ENCODE measurements at regions not wholly inside any gene's neighbourhood (a gene's known extent, or its start where the extent isn't known, plus 50 kb on each side); places are given as distances from the start of the nearest gene placed in this dataset.

- no peaks in the 10 kb centered on the region for H3K36me3 Mint-ChIP-seq (ENCODE audit: insufficient read depth in 2 of 2)
- H3K4me1 Mint-ChIP-seq (ENCODE audit: low read depth), result no peaks in the 10 kb centered on the region
- no peak for ATAC-seq (replicated peaks in 1 of 2)
- H3K27ac Mint-ChIP-seq, result no peak overlapping the region
- H3K27me3 Mint-ChIP-seq (ENCODE audit: low read depth), result peaks cover 5% of the 10 kb centered on the region
- no peak overlapping the region for H3K4me3 Mint-ChIP-seq
- no peak for DNase-seq
- H3K9me3 Mint-ChIP-seq, result no peaks in the 10 kb centered on the region
Observed at GRCh38 chr6:1075444-1075843, 236.5 kb upstream of the FOXQ1 start.

- H3K36me3 Mint-ChIP-seq (ENCODE audit: insufficient read depth in 2 of 2), result no peaks in the 10 kb centered on the region
- H3K27me3 Mint-ChIP-seq (ENCODE audit: low read depth), result peaks cover 9% of the 10 kb centered on the region
- no peak for ATAC-seq (replicated peaks in 1 of 2)
- no peaks in the 10 kb centered on the region for H3K9me3 Mint-ChIP-seq
- DNase-seq, result no peak
- H3K4me1 Mint-ChIP-seq (ENCODE audit: low read depth), result no peaks in the 10 kb centered on the region
- no peak overlapping the region for H3K27ac Mint-ChIP-seq
- H3K4me3 Mint-ChIP-seq, result no peak overlapping the region
Observed at GRCh38 chr6:1070085-1070521, 241.8 kb upstream of the FOXQ1 start.

- H3K9me3 Mint-ChIP-seq, result no peaks in the 10 kb centered on the region
- no peak overlapping the region for H3K4me3 Mint-ChIP-seq
- H3K27me3 Mint-ChIP-seq (ENCODE audit: low read depth), result peaks cover 19% of the 10 kb centered on the region
- no peak for DNase-seq
- H3K4me1 Mint-ChIP-seq (ENCODE audit: low read depth), result no peaks in the 10 kb centered on the region
- ATAC-seq (replicated peaks in 1 of 2), result no peak
- H3K27ac Mint-ChIP-seq, result no peak overlapping the region
- H3K36me3 Mint-ChIP-seq (ENCODE audit: insufficient read depth in 2 of 2), result no peaks in the 10 kb centered on the region
Observed at GRCh38 chr6:1068905-1069304, 243.0 kb upstream of the FOXQ1 start.

- Mint-ChIP-seq H3K36me3 (ENCODE audit: insufficient read depth in 2 of 2) (no peaks in the 10 kb centered on the region), H3K27me3 (ENCODE audit: low read depth) (peaks cover 19% of the 10 kb centered on the region), H3K4me3 (no peak overlapping the region), H3K4me1 (ENCODE audit: low read depth) (no peaks in the 10 kb centered on the region), H3K27ac (no peak overlapping the region), H3K9me3 (no peaks in the 10 kb centered on the region)
- ATAC-seq (replicated peaks in 1 of 2), result no peak
- DNase-seq, result no peak
Observed at GRCh38 chr6:1068068-1068467, 243.8 kb upstream of the FOXQ1 start.

- ATAC-seq (replicated peaks in 1 of 2) (no peak), DNase-seq (no peak)
- H3K4me3 Mint-ChIP-seq, result no peak overlapping the region
- peaks cover 20% of the 10 kb centered on the region for H3K27me3 Mint-ChIP-seq (ENCODE audit: low read depth)
- H3K36me3 Mint-ChIP-seq (ENCODE audit: insufficient read depth in 2 of 2), result no peaks in the 10 kb centered on the region
- no peaks in the 10 kb centered on the region for H3K4me1 Mint-ChIP-seq (ENCODE audit: low read depth)
- H3K9me3 Mint-ChIP-seq, result no peaks in the 10 kb centered on the region
- H3K27ac Mint-ChIP-seq, result no peak overlapping the region
Observed at GRCh38 chr6:1067346-1067745, 244.6 kb upstream of the FOXQ1 start.

GRCh38 chr6:1066449-1067090 lies 245.3 kb upstream of the FOXQ1 start:
- H3K4me3 Mint-ChIP-seq, result no peak overlapping the region
- H3K4me1 Mint-ChIP-seq (ENCODE audit: low read depth), result no peaks in the 10 kb centered on the region
- H3K9me3 Mint-ChIP-seq, result no peaks in the 10 kb centered on the region
- H3K27ac Mint-ChIP-seq, result no peak overlapping the region
- peaks cover 28% of the 10 kb centered on the region for H3K27me3 Mint-ChIP-seq (ENCODE audit: low read depth)
- DNase-seq (no peak), ATAC-seq (replicated peaks in 1 of 2) (no peak)
- no peaks in the 10 kb centered on the region for H3K36me3 Mint-ChIP-seq (ENCODE audit: insufficient read depth in 2 of 2)

- ATAC-seq (replicated peaks in 1 of 2) (no peak), DNase-seq (no peak)
- Mint-ChIP-seq H3K9me3 (no peaks in the 10 kb centered on the region), H3K27ac (no peak overlapping the region), H3K27me3 (ENCODE audit: low read depth) (peaks cover 30% of the 10 kb centered on the region), H3K36me3 (ENCODE audit: insufficient read depth in 2 of 2) (no peaks in the 10 kb centered on the region), H3K4me1 (ENCODE audit: low read depth) (no peaks in the 10 kb centered on the region), H3K4me3 (no peak overlapping the region)
Observed at GRCh38 chr6:1065986-1066385, 245.9 kb upstream of the FOXQ1 start.

- Mint-ChIP-seq H3K27ac (no peak overlapping the region), H3K27me3 (ENCODE audit: low read depth) (peaks cover 27% of the 10 kb centered on the region), H3K36me3 (ENCODE audit: insufficient read depth in 2 of 2) (no peaks in the 10 kb centered on the region), H3K4me1 (ENCODE audit: low read depth) (no peaks in the 10 kb centered on the region), H3K9me3 (no peaks in the 10 kb centered on the region), H3K4me3 (no peak overlapping the region)
- ATAC-seq (replicated peaks in 1 of 2), result no peak
- no peak for DNase-seq
Observed at GRCh38 chr6:1063671-1064355, 248.1 kb upstream of the FOXQ1 start.

- Mint-ChIP-seq H3K27ac (no peak overlapping the region), H3K4me1 (ENCODE audit: low read depth) (no peaks in the 10 kb centered on the region), H3K4me3 (no peak overlapping the region), H3K9me3 (no peaks in the 10 kb centered on the region), H3K36me3 (ENCODE audit: insufficient read depth in 2 of 2) (no peaks in the 10 kb centered on the region), H3K27me3 (ENCODE audit: low read depth) (peaks cover 24% of the 10 kb centered on the region)
- DNase-seq (peak in 1 of 2 donors; percentile 2), ATAC-seq (replicated peaks in 1 of 2) (no peak)
Observed at GRCh38 chr6:1062786-1063545, 248.9 kb upstream of the FOXQ1 start.

- Mint-ChIP-seq H3K4me1 (ENCODE audit: low read depth) (no peaks in the 10 kb centered on the region), H3K4me3 (no peak overlapping the region), H3K9me3 (no peaks in the 10 kb centered on the region), H3K27me3 (ENCODE audit: low read depth) (peaks cover 17% of the 10 kb centered on the region), H3K27ac (no peak overlapping the region), H3K36me3 (ENCODE audit: insufficient read depth in 2 of 2) (no peaks in the 10 kb centered on the region)
- no peak for ATAC-seq (replicated peaks in 1 of 2)
- no peak for DNase-seq
Observed at GRCh38 chr6:1059596-1059995, 252.3 kb upstream of the FOXQ1 start.

GRCh38 chr6:1057490-1058135 lies 254.3 kb upstream of the FOXQ1 start:
- Mint-ChIP-seq H3K9me3 (no peaks in the 10 kb centered on the region), H3K36me3 (ENCODE audit: insufficient read depth in 2 of 2) (no peaks in the 10 kb centered on the region), H3K27me3 (ENCODE audit: low read depth) (peaks cover 12% of the 10 kb centered on the region), H3K27ac (no peak overlapping the region), H3K4me3 (no peak overlapping the region), H3K4me1 (ENCODE audit: low read depth) (no peaks in the 10 kb centered on the region)
- DNase-seq (no peak), ATAC-seq (replicated peaks in 1 of 2) (no peak)

GRCh38 chr6:1055015-1055921 lies 256.6 kb upstream of the FOXQ1 start:
- DNase-seq, result no peak
- Mint-ChIP-seq H3K4me1 (ENCODE audit: low read depth) (no peaks in the 10 kb centered on the region), H3K4me3 (no peak overlapping the region), H3K36me3 (ENCODE audit: insufficient read depth in 2 of 2) (no peaks in the 10 kb centered on the region), H3K27ac (no peak overlapping the region), H3K9me3 (no peaks in the 10 kb centered on the region), H3K27me3 (ENCODE audit: low read depth) (peaks cover 9% of the 10 kb centered on the region)
- ATAC-seq (replicated peaks in 1 of 2), result no peak
